Esophagus squamous epithelium (tissue), 4 donors: ENCODE measurements at regions not wholly inside any gene's neighbourhood (a gene's known extent, or its start where the extent isn't known, plus 50 kb on each side); places are given as distances from the start of the nearest gene placed in this dataset.

Source experiments
- POLR2A ChIP-seq, 4 donors: fragments of 450-650 bp; IDR thresholded peaks; one replicate each; pipeline ENCODE4 v1.6.1; 2017; ENCODE audit warnings: antibody characterized with exemption in 4 of 4, mild to moderate bottlenecking in 4 of 4, moderate library complexity in 3 of 4
- TF ChIP-seq, protein P1 (sequence below), 6 experiments: fragments of 450-650 bp in 4 of 6; fragments of 200-600 bp in 2 of 6; sonication (generic) in 2 of 6; IDR thresholded peaks; one replicate each; pipeline ENCODE4 v1.5.1; 2016 to 2019; ENCODE audit warnings: antibody characterized with exemption in 6 of 6, mild to moderate bottlenecking in 4 of 6, moderate library complexity in 4 of 6

- TF ChIP-seq, protein P1, sequence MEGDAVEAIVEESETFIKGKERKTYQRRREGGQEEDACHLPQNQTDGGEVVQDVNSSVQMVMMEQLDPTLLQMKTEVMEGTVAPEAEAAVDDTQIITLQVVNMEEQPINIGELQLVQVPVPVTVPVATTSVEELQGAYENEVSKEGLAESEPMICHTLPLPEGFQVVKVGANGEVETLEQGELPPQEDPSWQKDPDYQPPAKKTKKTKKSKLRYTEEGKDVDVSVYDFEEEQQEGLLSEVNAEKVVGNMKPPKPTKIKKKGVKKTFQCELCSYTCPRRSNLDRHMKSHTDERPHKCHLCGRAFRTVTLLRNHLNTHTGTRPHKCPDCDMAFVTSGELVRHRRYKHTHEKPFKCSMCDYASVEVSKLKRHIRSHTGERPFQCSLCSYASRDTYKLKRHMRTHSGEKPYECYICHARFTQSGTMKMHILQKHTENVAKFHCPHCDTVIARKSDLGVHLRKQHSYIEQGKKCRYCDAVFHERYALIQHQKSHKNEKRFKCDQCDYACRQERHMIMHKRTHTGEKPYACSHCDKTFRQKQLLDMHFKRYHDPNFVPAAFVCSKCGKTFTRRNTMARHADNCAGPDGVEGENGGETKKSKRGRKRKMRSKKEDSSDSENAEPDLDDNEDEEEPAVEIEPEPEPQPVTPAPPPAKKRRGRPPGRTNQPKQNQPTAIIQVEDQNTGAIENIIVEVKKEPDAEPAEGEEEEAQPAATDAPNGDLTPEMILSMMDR (IDR thresholded peaks at IDR 0.05), result no peak
- no peak for TF ChIP-seq POLR2A (IDR thresholded peaks at IDR 0.05)
These were observed 182.1 kb upstream of the GALNT17 start for GRCh38 chr7:70949862-70950261.
